Common myeloid progenitor, CD34-positive (primary cell): ENCODE measurements at regions not wholly inside any gene's neighbourhood (a gene's known extent, or its start where the extent isn't known, plus 50 kb on each side); places are given as distances from the start of the nearest gene placed in this dataset.

ENCODE experiments used
- CTCF ChIA-PET: fragments of 350-600 bp; sonication (Branson Sonifier 250); formaldehyde crosslinking; loops from one replicate; lab custom pipeline; 2021; ENCODE audit warnings: antibody characterized with exemption; lab: Charles Lee
- POLR2A ChIA-PET: fragments of 350-600 bp; sonication (Branson Sonifier 250); formaldehyde crosslinking; loops from one replicate; lab custom pipeline; 2021; ENCODE audit warnings: antibody characterized with exemption; lab: Charles Lee
- DNase-seq, 3 donors: peaks; one replicate each; pipeline versions ENCODE4 v3.0.0 to v3.0.0-alpha.2; 2013
- H3K27ac ChIP-seq, 2 experiments: 1 replicate in 1 of 2; 2 replicates in 1 of 2; pipeline ENCODE4 v1.7.0; 2013; ENCODE audit warnings: inconsistent platforms in 2 of 2, low read length in 2 of 2, mild to moderate bottlenecking in 2 of 2, low read depth in 1 of 2, moderate library complexity in 1 of 2; ENCODE audit not compliant: severe bottlenecking in 2 of 2, insufficient read depth in 1 of 2, poor library complexity in 1 of 2
- H3K27me3 ChIP-seq, 5 experiments: replicated peaks in 2 of 5; 1 replicate in 3 of 5; 2 replicates in 2 of 5; pipeline versions ENCODE4 v1.6.1 to v1.7.0; 2013; ENCODE audit warnings: low read length in 4 of 5, mild to moderate bottlenecking in 2 of 5, moderate library complexity in 2 of 5, inconsistent platforms in 1 of 5; ENCODE audit not compliant: insufficient read depth in 5 of 5, control insufficient read depth in 4 of 5
- H3K36me3 ChIP-seq, 4 experiments: 1 replicate in 2 of 4; 2 replicates in 2 of 4; pipeline versions ENCODE4 v1.6.1 to v1.7.0; 2013; ENCODE audit warnings: low read length in 3 of 4, control low read depth in 1 of 4, mild to moderate bottlenecking in 1 of 4; ENCODE audit not compliant: control insufficient read depth in 4 of 4, insufficient read depth in 4 of 4
- H3K4me1 ChIP-seq, 4 experiments: 1 replicate in 3 of 4; 2 replicates in 1 of 4; pipeline versions ENCODE4 v1.6.1 to v1.7.1; 2013; ENCODE audit warnings: low read length in 3 of 4, mild to moderate bottlenecking in 3 of 4, control low read depth in 1 of 4, inconsistent platforms in 1 of 4, moderate library complexity in 1 of 4; ENCODE audit not compliant: control insufficient read depth in 4 of 4, insufficient read depth in 4 of 4; ENCODE audit errors: control extremely low read depth in 1 of 4
- H3K4me3 ChIP-seq, 7 experiments: 1 replicate in 4 of 7; 2 replicates in 3 of 7; pipeline versions ENCODE4 v1.5.1 to v1.7.0; 2013; ENCODE audit warnings: mild to moderate bottlenecking in 7 of 7, low read length in 6 of 7, moderate library complexity in 6 of 7, inconsistent platforms in 2 of 7, low read depth in 2 of 7, control low read depth in 1 of 7; ENCODE audit not compliant: insufficient read depth in 4 of 7, control insufficient read depth in 1 of 7; ENCODE audit errors: extremely low read depth in 1 of 7
- H3K9me3 ChIP-seq, 5 experiments: 1 replicate in 4 of 5; 2 replicates in 1 of 5; pipeline versions ENCODE4 v1.6.1 to v1.7.1; 2013; ENCODE audit warnings: low read length in 4 of 5, mild to moderate bottlenecking in 2 of 5, inconsistent platforms in 1 of 5, low read depth in 1 of 5, moderate library complexity in 1 of 5; ENCODE audit not compliant: control insufficient read depth in 4 of 5, insufficient read depth in 2 of 5; ENCODE audit errors: control extremely low read depth in 1 of 5
- WGBS: methylation state at CpG from one replicate; pipeline ENCODE4 v1.1.5; 2013; ENCODE audit not compliant: insufficient coverage; 5-methylcytosine and 5-hydroxymethylcytosine counted together

GRCh38 chr16:62294213-62294972 lies 258.2 kb upstream of the CDH8 start:
- no peak overlapping the region for H3K27ac ChIP-seq
- ChIA-PET CTCF (no interaction called here), POLR2A (no interaction called here)
- no peak for DNase-seq
- H3K27me3 ChIP-seq = no peaks in the 10 kb centered on the region
- H3K4me3 ChIP-seq = no peak overlapping the region
- H3K36me3 ChIP-seq = no peaks in the 10 kb centered on the region
- no peaks in the 10 kb centered on the region for H3K9me3 ChIP-seq
- 87% methylated on average over 3 of the region's 6 CpGs for WGBS
- no peaks in the 10 kb centered on the region for H3K4me1 ChIP-seq

- no peaks in the 10 kb centered on the region for H3K27me3 ChIP-seq
- ChIA-PET POLR2A (interaction anchor here (0.6 kb wide), 1 partner anchor 19 kb away, joined by 3 read pairs; no protein-coding TSS in a partner anchor), CTCF (no interaction called here)
- no peaks in the 10 kb centered on the region for H3K4me1 ChIP-seq
- no peak overlapping the region for H3K4me3 ChIP-seq
- no peaks in the 10 kb centered on the region for H3K36me3 ChIP-seq
- no peaks in the 10 kb centered on the region for H3K9me3 ChIP-seq
- DNase-seq = no peak
- no CpG with 5 or more reads among the region's 2 CpGs for WGBS
- no peak overlapping the region for H3K27ac ChIP-seq
Measured at GRCh38 chr16:62288990-62289629, 252.9 kb upstream of the CDH8 start.

GRCh38 chr16:62280506-62280905 lies 244.3 kb upstream of the CDH8 start:
- Histone ChIP-seq H3K36me3 (no peaks in the 10 kb centered on the region), H3K4me3 (no peak overlapping the region), H3K27ac (no peak overlapping the region), H3K27me3 (no peaks in the 10 kb centered on the region), H3K4me1 (no peaks in the 10 kb centered on the region), H3K9me3 (no peaks in the 10 kb centered on the region)
- CTCF ChIA-PET = no interaction called here
- POLR2A ChIA-PET = no interaction called here
- no CpG with 5 or more reads among the region's 3 CpGs for WGBS
- no peak for DNase-seq

- ChIA-PET POLR2A (interaction anchor here (0.5 kb wide), 1 partner anchor 206 kb away, joined by 3 read pairs; no protein-coding TSS in a partner anchor), CTCF (interaction anchor here (1.1 kb wide), 1 partner anchor 15 kb away, joined by 4 read pairs; no protein-coding TSS in a partner anchor)
- Histone ChIP-seq H3K36me3 (no peaks in the 10 kb centered on the region), H3K27ac (no peak overlapping the region), H3K27me3 (no peaks in the 10 kb centered on the region), H3K4me1 (no peaks in the 10 kb centered on the region), H3K4me3 (no peak overlapping the region), H3K9me3 (no peaks in the 10 kb centered on the region)
- no CpG with 5 or more reads among the region's 2 CpGs for WGBS
- DNase-seq = no peak
Measured at GRCh38 chr16:62277942-62278341, 241.7 kb upstream of the CDH8 start.

- ChIA-PET CTCF (interaction anchor here (1.1 kb wide), 1 partner anchor 17 kb away, joined by 4 read pairs; no protein-coding TSS in a partner anchor), POLR2A (no interaction called here)
- Histone ChIP-seq H3K27ac (no peak overlapping the region), H3K36me3 (no peaks in the 10 kb centered on the region), H3K27me3 (no peaks in the 10 kb centered on the region), H3K9me3 (no peaks in the 10 kb centered on the region), H3K4me3 (no peak overlapping the region), H3K4me1 (no peaks in the 10 kb centered on the region)
- no peak for DNase-seq
- WGBS = 84% methylated on average over 3 of the region's 7 CpGs
Measured at GRCh38 chr16:62276637-62277036, 240.4 kb upstream of the CDH8 start.

GRCh38 chr16:62272035-62272434 lies 235.8 kb upstream of the CDH8 start:
- CTCF ChIA-PET = no interaction called here
- WGBS = 40% methylated on average over 1 of the region's 1 CpG

GRCh38 chr16:62261760-62262159 lies 225.5 kb upstream of the CDH8 start:
- Histone ChIP-seq H3K9me3 (peaks cover 0 to 6% (median 0%) of the 10 kb centered on the region in 5 experiments), H3K27ac (no peak overlapping the region), H3K36me3 (no peaks in the 10 kb centered on the region), H3K4me3 (no peak overlapping the region), H3K27me3 (no peaks in the 10 kb centered on the region), H3K4me1 (no peaks in the 10 kb centered on the region)
- ChIA-PET CTCF (no interaction called here), POLR2A (no interaction called here)
- WGBS = no CpG with 5 or more reads among the region's 3 CpGs
- DNase-seq = no peak

More at GRCh38 chr16:62272035-62272434, 235.8 kb upstream of the CDH8 start:
- Histone ChIP-seq H3K9me3 (no peaks in the 10 kb centered on the region), H3K27me3 (no peaks in the 10 kb centered on the region), H3K36me3 (no peaks in the 10 kb centered on the region), H3K27ac (no peak overlapping the region), H3K4me1 (no peaks in the 10 kb centered on the region), H3K4me3 (no peak overlapping the region)
- peak in 2 of 3 donors; percentile 0 to 25 for DNase-seq
- POLR2A ChIA-PET = interaction anchor here (0.5 kb wide), 1 partner anchor 557 kb away, joined by 3 read pairs; no protein-coding TSS in a partner anchor
